ENCODE measurements at regions not wholly inside any gene's neighbourhood (a gene's known extent, or its start where the extent isn't known, plus 50 kb on each side); places are given as distances from the start of the nearest gene placed in this dataset.

GRCh38 chr11:98561252-98561651, 459.5 kb upstream of the CNTN5 start:
- no peak for DNase-seq (ENCODE audit: low spot score)

GRCh38 chr11:98561877-98562395, 458.8 kb upstream of the CNTN5 start:
- DNase-seq (ENCODE audit: low spot score) = no peak

- DNase-seq (ENCODE audit: low spot score) = no peak
Observed at GRCh38 chr11:98564233-98564632, 456.5 kb upstream of the CNTN5 start.

- DNase-seq (ENCODE audit: low spot score) = no peak
Observed at GRCh38 chr11:98564881-98565280, 455.9 kb upstream of the CNTN5 start.

GRCh38 chr11:98565311-98565710, 455.4 kb upstream of the CNTN5 start:
- no peak for DNase-seq (ENCODE audit: low spot score)

GRCh38 chr11:98566978-98567377, 453.8 kb upstream of the CNTN5 start:
- no peak for DNase-seq (ENCODE audit: low spot score)

- DNase-seq (ENCODE audit: low spot score) = no peak
Observed at GRCh38 chr11:98568013-98568412, 452.7 kb upstream of the CNTN5 start.

GRCh38 chr11:98572941-98573340, 447.8 kb upstream of the CNTN5 start:
- DNase-seq (ENCODE audit: low spot score) = no peak

- no peak for DNase-seq (ENCODE audit: low spot score)
Observed at GRCh38 chr11:98587884-98588283, 432.9 kb upstream of the CNTN5 start.

- no peak for DNase-seq (ENCODE audit: low spot score)
Observed at GRCh38 chr11:98589967-98590366, 430.8 kb upstream of the CNTN5 start.

- DNase-seq (ENCODE audit: low spot score) = no peak
Observed at GRCh38 chr11:98600103-98600502, 420.6 kb upstream of the CNTN5 start.

GRCh38 chr11:98600786-98601773, 419.7 kb upstream of the CNTN5 start:
- no peak for DNase-seq (ENCODE audit: low spot score)

- DNase-seq (ENCODE audit: low spot score) = no peak
Observed at GRCh38 chr11:98616098-98616655, 404.6 kb upstream of the CNTN5 start.

- no peak for DNase-seq (ENCODE audit: low spot score)
Observed at GRCh38 chr11:98621767-98622166, 399.0 kb upstream of the CNTN5 start.

- DNase-seq (ENCODE audit: low spot score) = no peak
Observed at GRCh38 chr11:98625526-98625925, 395.2 kb upstream of the CNTN5 start.

GRCh38 chr11:98630736-98631135, 390.0 kb upstream of the CNTN5 start:
- no peak for DNase-seq (ENCODE audit: low spot score)

- no peak for DNase-seq (ENCODE audit: low spot score)
Observed at GRCh38 chr11:98657711-98658110, 363.0 kb upstream of the CNTN5 start.

- DNase-seq (ENCODE audit: low spot score) = no peak
Observed at GRCh38 chr11:98659431-98659830, 361.3 kb upstream of the CNTN5 start.

- no peak for DNase-seq (ENCODE audit: low spot score)
Observed at GRCh38 chr11:98674390-98674789, 346.4 kb upstream of the CNTN5 start.

- DNase-seq (ENCODE audit: low spot score) = no peak
Observed at GRCh38 chr11:98679673-98680072, 341.1 kb upstream of the CNTN5 start.

GRCh38 chr11:98701541-98701940, 319.2 kb upstream of the CNTN5 start:
- DNase-seq (ENCODE audit: low spot score) = no peak

- no peak for DNase-seq (ENCODE audit: low spot score)
Observed at GRCh38 chr11:98703779-98704556, 316.8 kb upstream of the CNTN5 start.
